Esophagus muscularis mucosa (tissue), 3 donors: ENCODE measurements at regions not wholly inside any gene's neighbourhood (a gene's known extent, or its start where the extent isn't known, plus 50 kb on each side); places are given as distances from the start of the nearest gene placed in this dataset.

Experiments used
- CTCF ChIP-seq, 3 experiments: fragments of 200-600 bp in 2 of 3; fragments of 450-650 bp in 1 of 3; sonication (generic) in 2 of 3; IDR thresholded peaks; one replicate each; pipeline ENCODE4 v1.5.1; 2017 to 2019; ENCODE audit warnings: antibody characterized with exemption in 3 of 3, mild to moderate bottlenecking in 2 of 3, moderate library complexity in 1 of 3
- POLR2A ChIP-seq: fragments of 450-650 bp; IDR thresholded peaks from one replicate; pipeline ENCODE4 v1.6.1; 2017; ENCODE audit warnings: antibody characterized with exemption, moderate library complexity, mild to moderate bottlenecking, low read depth
- POLR2AphosphoS5 ChIP-seq, 2 donors: sonication (generic); formaldehyde crosslinking; IDR thresholded peaks; one replicate each; pipeline ENCODE4 v1.6.1; 2017; ENCODE audit warnings: antibody characterized with exemption in 2 of 2

GRCh38 chr10:25083546-25084111, 67.2 kb downstream of the THNSL1 start:
- TF ChIP-seq CTCF (IDR thresholded peaks at IDR 0.05) (no peak), POLR2AphosphoS5 (IDR thresholded peaks at IDR 0.05) (no peak), POLR2A (no peak)
